GM12878 (cell line): ENCODE measurements at regions not wholly inside any gene's neighbourhood (a gene's known extent, or its start where the extent isn't known, plus 50 kb on each side); places are given as distances from the start of the nearest gene placed in this dataset.

Experiments used
- BMI1 ChIP-seq: fragments of 450-650 bp; IDR thresholded peaks from 2 replicates; pipeline ENCODE4 v1.6.1; 2016; ENCODE audit warnings: mild to moderate bottlenecking, moderate library complexity, borderline replicate concordance
- CREM ChIP-seq: IDR thresholded peaks from 2 replicates; pipeline ENCODE4 v1.6.1; 2014; ENCODE audit warnings: antibody characterized with exemption, low read depth
- EZH2 ChIP-seq: IDR thresholded peaks from 2 replicates; pipeline ENCODE4 v1.6.1; 2012; ENCODE audit warnings: low read depth, mild to moderate bottlenecking, control low read depth, inconsistent platforms, low read length, borderline replicate concordance; ENCODE audit not compliant: control insufficient read depth
- GABPA ChIP-seq: IDR thresholded peaks from 2 replicates; pipeline ENCODE4 v1.6.1; 2014; ENCODE audit warnings: antibody characterized with exemption, low read depth, mild to moderate bottlenecking, inconsistent platforms
- JUNB ChIP-seq: IDR thresholded peaks from 2 replicates; pipeline ENCODE4 v1.6.1; 2016; ENCODE audit warnings: antibody characterized with exemption, mild to moderate bottlenecking
- MYC ChIP-seq: IDR thresholded peaks from 2 replicates; pipeline ENCODE4 v1.6.1; 2011; ENCODE audit warnings: mild to moderate bottlenecking, low read length, moderate library complexity, inconsistent platforms; ENCODE audit not compliant: insufficient read depth, insufficient replicate concordance, insufficient read length, severe bottlenecking
- POLR2A ChIP-seq: IDR thresholded peaks from 2 replicates; pipeline ENCODE4 v1.6.1; 2011; ENCODE audit warnings: low read depth, mild to moderate bottlenecking, low read length
- RAD51 ChIP-seq: fragments of 450-650 bp; IDR thresholded peaks from 2 replicates; pipeline ENCODE4 v1.6.1; 2016; ENCODE audit warnings: moderate library complexity, mild to moderate bottlenecking, inconsistent platforms
- SPI1 ChIP-seq: IDR thresholded peaks from 2 replicates; pipeline ENCODE4 v1.6.1; 2011; ENCODE audit warnings: low read depth, mild to moderate bottlenecking, low read length, moderate library complexity, borderline replicate concordance; ENCODE audit not compliant: insufficient read depth
- ZBTB33 ChIP-seq: fragments of 450-650 bp; IDR thresholded peaks from 2 replicates; pipeline ENCODE4 v1.6.1; 2017; ENCODE audit warnings: mild to moderate bottlenecking
- ZNF24 ChIP-seq: fragments of 450-650 bp; IDR thresholded peaks from 2 replicates; pipeline ENCODE4 v1.6.1; 2017; ENCODE audit warnings: antibody characterized with exemption, mild to moderate bottlenecking
- ZZZ3 ChIP-seq: IDR thresholded peaks from 2 replicates; pipeline ENCODE4 v1.6.1; 2011; ENCODE audit warnings: low read depth; ENCODE audit not compliant: control insufficient read depth, insufficient read length
- TF ChIP-seq, protein P1 (sequence below), 3 experiments: IDR thresholded peaks in 2 of 3; conservative IDR thresholded peaks in 1 of 3; 2 replicates each; pipeline ENCODE4 v1.5.1; 2011; ENCODE audit warnings: low read depth in 3 of 3, low read length in 3 of 3, mild to moderate bottlenecking in 3 of 3, control low read depth in 2 of 3, moderate library complexity in 2 of 3, inconsistent platforms in 1 of 3, mixed read lengths in 1 of 3; ENCODE audit not compliant: control insufficient read depth in 2 of 3, insufficient read depth in 1 of 3; ENCODE audit errors: extremely low read depth in 1 of 3
- TF ChIP-seq, protein P2 (sequence below): IDR thresholded peaks from 2 replicates; pipeline ENCODE4 v1.6.1; 2012; ENCODE audit warnings: mild to moderate bottlenecking, low read depth, low read length

DNA sequence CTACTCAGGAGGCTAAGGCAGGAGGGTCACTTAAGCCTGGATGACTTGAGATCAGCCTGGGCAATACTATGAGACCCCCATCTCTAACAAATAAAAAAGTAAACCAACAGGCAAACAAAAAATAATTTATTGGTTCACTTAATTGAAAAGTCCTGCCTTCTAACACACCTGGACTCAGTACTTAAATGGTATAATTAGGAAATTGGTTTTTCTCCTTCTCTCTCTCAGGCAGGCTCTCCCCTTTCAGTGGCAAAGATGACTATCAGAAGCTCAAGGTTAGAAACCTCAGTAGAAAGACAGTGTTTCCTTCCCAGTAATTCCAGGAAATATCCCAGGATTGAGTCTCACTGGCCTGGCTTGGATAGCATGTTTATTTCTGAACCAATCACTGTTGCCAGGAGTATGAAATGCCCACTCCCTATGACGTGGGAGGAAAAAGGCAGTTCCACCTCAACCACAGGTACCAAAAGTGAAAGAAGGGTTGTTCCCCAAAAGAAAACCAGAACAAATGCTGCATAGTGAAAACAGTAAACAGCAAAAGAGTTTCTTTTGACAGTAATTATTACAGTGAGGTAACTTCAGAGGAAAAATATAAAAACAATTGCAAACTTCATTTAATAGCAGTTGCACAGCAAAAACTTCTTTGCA lies 56.3 kb upstream of the SOX6 start:
- TF ChIP-seq, protein P1, sequence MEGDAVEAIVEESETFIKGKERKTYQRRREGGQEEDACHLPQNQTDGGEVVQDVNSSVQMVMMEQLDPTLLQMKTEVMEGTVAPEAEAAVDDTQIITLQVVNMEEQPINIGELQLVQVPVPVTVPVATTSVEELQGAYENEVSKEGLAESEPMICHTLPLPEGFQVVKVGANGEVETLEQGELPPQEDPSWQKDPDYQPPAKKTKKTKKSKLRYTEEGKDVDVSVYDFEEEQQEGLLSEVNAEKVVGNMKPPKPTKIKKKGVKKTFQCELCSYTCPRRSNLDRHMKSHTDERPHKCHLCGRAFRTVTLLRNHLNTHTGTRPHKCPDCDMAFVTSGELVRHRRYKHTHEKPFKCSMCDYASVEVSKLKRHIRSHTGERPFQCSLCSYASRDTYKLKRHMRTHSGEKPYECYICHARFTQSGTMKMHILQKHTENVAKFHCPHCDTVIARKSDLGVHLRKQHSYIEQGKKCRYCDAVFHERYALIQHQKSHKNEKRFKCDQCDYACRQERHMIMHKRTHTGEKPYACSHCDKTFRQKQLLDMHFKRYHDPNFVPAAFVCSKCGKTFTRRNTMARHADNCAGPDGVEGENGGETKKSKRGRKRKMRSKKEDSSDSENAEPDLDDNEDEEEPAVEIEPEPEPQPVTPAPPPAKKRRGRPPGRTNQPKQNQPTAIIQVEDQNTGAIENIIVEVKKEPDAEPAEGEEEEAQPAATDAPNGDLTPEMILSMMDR (IDR thresholded peaks at IDR 0.05 in 2 of 3, conservative IDR thresholded peaks at IDR 0.05 in 1 of 3; ENCODE audit: control insufficient read depth in 2 of 3, extremely low read depth in 1 of 3, insufficient read depth in 1 of 3, low read depth in 3 of 3, low read length in 3 of 3) = no peak
- no peak for TF ChIP-seq SPI1
- TF ChIP-seq ZZZ3 = no peak
- TF ChIP-seq EZH2 = no peak
- no peak for TF ChIP-seq MYC
- no peak for TF ChIP-seq POLR2A
- TF ChIP-seq CREM = no peak
- peak; percentile 71; the same call in 1 of the 2 replicates for TF ChIP-seq ZNF24
- no peak for TF ChIP-seq ZBTB33
- TF ChIP-seq GABPA = no peak
- TF ChIP-seq JUNB = no peak
- TF ChIP-seq, protein P2, sequence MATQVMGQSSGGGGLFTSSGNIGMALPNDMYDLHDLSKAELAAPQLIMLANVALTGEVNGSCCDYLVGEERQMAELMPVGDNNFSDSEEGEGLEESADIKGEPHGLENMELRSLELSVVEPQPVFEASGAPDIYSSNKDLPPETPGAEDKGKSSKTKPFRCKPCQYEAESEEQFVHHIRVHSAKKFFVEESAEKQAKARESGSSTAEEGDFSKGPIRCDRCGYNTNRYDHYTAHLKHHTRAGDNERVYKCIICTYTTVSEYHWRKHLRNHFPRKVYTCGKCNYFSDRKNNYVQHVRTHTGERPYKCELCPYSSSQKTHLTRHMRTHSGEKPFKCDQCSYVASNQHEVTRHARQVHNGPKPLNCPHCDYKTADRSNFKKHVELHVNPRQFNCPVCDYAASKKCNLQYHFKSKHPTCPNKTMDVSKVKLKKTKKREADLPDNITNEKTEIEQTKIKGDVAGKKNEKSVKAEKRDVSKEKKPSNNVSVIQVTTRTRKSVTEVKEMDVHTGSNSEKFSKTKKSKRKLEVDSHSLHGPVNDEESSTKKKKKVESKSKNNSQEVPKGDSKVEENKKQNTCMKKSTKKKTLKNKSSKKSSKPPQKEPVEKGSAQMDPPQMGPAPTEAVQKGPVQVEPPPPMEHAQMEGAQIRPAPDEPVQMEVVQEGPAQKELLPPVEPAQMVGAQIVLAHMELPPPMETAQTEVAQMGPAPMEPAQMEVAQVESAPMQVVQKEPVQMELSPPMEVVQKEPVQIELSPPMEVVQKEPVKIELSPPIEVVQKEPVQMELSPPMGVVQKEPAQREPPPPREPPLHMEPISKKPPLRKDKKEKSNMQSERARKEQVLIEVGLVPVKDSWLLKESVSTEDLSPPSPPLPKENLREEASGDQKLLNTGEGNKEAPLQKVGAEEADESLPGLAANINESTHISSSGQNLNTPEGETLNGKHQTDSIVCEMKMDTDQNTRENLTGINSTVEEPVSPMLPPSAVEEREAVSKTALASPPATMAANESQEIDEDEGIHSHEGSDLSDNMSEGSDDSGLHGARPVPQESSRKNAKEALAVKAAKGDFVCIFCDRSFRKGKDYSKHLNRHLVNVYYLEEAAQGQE = no peak
- no peak for TF ChIP-seq BMI1
- no peak for TF ChIP-seq RAD51
